Cardiac septum (tissue), 1 donor: ENCODE measurements at regions not wholly inside any gene's neighbourhood (a gene's known extent, or its start where the extent isn't known, plus 50 kb on each side); places are given as distances from the start of the nearest gene placed in this dataset.
"Not testable (repeated sequence)": the region's sequence is repeated elsewhere in the genome, so short reads cannot be mapped to it uniquely, and the experiment has no call there.

ENCODE experiments used
- DNase-seq: peaks from one replicate; pipeline ENCODE4 v3.0.0-alpha.2; 2020; ENCODE audit warnings: low spot score
- intact Hi-C: fragments of 100-400 bp; cut with DNase I; formaldehyde crosslinking; loops from one replicate; pipeline ENCODE4 v1.14.0; 2022
- donor health status: DM: no; HTN: no; CAD: no.

- intact Hi-C loops, result no loop called here
- DNase-seq, result no peak
These were observed 466.8 kb upstream of the TECRL start for GRCh38 chr4:64876021-64876420.

DNA sequence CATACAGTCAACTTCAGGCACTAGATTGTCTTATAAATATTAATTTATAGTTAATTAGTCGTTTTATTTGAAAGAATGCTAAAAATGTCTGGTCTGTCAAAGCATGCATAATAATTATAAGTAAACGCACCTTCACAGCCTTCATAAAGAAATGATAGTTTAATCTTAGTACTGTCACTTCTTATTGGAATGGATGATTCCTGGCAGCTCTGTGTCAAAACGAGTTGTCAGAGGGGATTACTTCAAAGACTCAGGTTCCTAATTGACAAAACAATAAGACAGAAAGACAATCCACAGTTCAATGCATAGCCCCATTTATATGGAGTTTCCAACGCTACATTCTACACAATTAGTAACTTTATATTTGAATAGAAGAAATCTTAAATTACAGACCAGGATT lies 461.3 kb upstream of the TECRL start:
- no peak for DNase-seq
- intact Hi-C loops, result no loop called here

DNA sequence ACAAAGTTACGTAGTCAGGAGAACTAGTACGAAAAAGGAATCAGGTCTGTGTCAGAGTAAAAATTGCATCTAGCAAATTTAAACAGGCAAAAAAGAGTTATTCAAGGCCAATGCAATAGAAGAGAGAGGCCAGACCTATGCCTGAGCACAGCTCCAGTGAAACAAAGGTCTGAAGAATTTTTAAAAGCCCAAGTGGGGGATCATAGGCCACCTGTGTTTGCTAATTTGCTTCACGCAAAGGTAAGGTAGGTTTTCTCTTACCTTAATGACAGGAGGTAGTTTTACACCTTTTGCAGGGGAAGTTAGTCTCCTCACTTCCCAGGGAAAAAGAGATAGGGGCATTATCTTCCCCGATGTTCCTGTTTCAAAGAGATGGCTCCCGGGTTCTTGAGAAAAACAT lies 448.6 kb upstream of the TECRL start:
- intact Hi-C loops, result no loop called here
- DNase-seq, result no peak

GRCh38 chr4:64857198-64857597 lies 447.9 kb upstream of the TECRL start:
- intact Hi-C loops, result no loop called here

GRCh38 chr4:64846417-64846816 lies 437.2 kb upstream of the TECRL start:
- intact Hi-C loops, result no loop called here
- no peak for DNase-seq

More at GRCh38 chr4:64857198-64857597, 447.9 kb upstream of the TECRL start:
- DNase-seq, result no peak

GRCh38 chr4:64829749-64830148 lies 420.5 kb upstream of the TECRL start:
- intact Hi-C loops, result no loop called here
- DNase-seq, result no peak

GRCh38 chr4:64824591-64824990 lies 415.3 kb upstream of the TECRL start:
- DNase-seq, result no peak
- intact Hi-C loops, result no loop called here

- DNase-seq, result no peak
- intact Hi-C loops, result no loop called here
These were observed 413.2 kb upstream of the TECRL start for GRCh38 chr4:64822405-64822804.

- intact Hi-C loops, result no loop called here
- no peak for DNase-seq
These were observed 412.1 kb upstream of the TECRL start for GRCh38 chr4:64821219-64821976.

GRCh38 chr4:64814616-64815015 lies 405.4 kb upstream of the TECRL start:
- intact Hi-C loops, result no loop called here
- DNase-seq, result no peak

DNA sequence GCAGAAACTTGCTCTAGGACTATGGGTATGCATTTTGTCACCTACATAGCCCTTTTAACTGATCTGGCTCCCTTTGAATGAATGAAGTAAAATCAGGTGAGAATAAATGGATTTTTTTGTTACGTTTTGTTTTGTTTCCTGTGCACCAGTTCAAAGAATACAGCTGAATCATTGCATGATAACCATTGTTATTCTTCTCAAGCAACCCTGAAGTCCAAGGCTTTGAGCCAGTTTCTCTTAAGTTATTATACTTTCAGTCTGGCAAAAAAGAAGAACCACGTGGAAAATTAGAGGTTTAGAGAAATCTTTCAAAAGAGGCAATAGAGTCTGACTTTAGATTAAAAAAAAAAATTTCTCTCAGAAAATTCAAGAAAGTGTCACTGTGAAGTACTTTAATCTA lies 398.6 kb upstream of the TECRL start:
- intact Hi-C loops, result no loop called here
- no peak for DNase-seq

- DNase-seq, result no peak
- intact Hi-C loops, result no loop called here
These were observed 390.5 kb upstream of the TECRL start for GRCh38 chr4:64799751-64800150.

DNA sequence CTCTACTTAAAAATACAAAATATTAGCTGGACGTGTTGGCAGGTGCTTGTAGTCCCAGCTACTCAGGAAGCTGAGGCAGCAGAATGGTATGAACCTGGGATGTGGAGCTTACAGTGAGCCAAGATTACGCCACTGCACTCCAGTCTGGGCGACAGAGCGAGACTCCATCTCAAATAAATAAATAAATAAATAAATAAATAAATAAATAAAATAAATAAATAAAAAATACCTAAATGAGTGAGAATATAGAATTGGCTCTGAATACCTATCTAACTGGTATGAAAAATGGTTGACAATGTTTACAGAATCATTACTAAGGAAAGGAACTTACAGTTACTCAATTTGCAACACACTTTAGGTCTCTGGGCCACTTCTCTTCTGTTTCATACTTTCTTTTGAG lies 389.6 kb upstream of the TECRL start:
- DNase-seq, intact Hi-C loops: not testable (repeated sequence)

DNA sequence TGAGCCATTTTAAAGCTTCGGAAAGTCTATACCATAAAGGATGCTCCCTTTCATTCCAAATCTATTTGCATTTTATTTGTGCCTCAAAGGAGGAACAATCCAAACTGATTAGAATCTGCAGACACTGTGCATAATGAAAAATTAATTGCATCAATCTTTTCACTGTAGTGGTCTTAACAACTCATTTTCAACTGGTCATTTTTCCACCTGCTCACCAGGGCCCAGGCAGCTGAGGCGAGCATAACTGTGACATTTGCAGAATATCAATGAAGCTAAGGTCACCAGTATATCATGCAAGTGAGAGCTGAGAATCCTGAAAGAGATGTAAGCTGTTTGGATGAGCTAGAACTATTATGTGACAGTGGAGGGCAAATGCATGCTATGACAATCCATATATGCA lies 387.3 kb upstream of the TECRL start:
- intact Hi-C loops, result no loop called here

DNA sequence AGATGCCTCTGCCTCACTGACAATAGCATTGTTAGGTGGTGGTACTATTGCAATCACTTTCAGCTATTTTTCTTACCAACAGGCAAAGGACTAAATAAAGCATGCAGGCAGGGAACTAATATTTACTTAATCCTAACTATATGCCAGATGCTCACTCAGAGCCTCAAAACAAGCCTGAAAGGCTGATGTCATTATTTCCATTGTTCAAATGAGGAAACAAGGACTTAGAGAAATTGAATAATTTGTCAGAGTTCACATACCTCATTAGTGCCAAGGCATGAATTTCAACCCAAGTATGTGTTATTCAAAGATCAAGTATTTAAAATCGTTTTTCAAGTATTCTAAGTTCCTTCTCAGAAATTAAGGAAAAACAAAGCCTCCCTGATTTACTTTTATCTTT lies 374.9 kb upstream of the TECRL start:
- no peak for DNase-seq
- intact Hi-C loops, result no loop called here

More for the DNA sequence above, 387.3 kb upstream of the TECRL start:
- DNase-seq, result no peak

GRCh38 chr4:64781737-64782326 lies 372.6 kb upstream of the TECRL start:
- DNase-seq, result no peak
- intact Hi-C loops, result no loop called here

DNA sequence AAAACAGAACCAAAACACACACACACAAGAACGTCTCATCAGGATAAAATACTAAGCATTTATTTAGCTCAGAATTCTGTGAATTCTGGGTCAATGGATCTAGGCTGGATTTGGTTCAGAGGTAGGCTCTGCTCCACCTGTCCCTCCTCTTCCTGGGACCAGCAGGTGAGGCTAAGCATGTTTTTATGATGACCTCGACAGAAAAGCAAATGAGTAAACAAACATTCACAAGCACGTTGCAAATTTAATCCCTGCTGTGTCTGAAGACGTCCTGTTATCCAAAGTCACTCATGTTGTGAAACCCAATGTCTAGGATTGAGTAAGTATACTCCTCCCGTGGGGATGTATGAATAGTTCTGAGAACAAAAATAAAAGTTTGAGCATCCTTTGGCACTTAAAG lies 371.4 kb upstream of the TECRL start:
- intact Hi-C loops, result no loop called here
- DNase-seq, result no peak

DNA sequence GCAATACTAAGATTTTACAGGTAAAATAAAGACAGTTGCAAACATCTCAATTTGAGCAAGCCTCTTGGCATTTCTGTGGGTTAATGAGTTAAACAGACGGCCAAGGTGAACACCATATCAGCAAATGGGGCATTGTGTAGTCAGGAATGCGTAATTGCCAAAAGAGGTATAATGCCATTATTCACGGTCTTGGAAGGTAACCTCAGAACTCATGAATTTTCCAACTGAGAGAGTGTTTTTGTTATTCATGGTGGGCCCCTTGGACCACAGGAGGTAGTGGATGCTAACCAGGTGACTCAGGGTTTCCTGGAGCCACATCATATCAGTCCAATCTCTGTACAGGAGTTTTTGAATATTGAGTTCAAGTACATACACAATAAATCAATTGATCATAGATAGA lies 368.0 kb upstream of the TECRL start:
- intact Hi-C loops, result no loop called here
- no peak for DNase-seq

GRCh38 chr4:64776820-64777219 lies 367.6 kb upstream of the TECRL start:
- DNase-seq, result no peak
- intact Hi-C loops, result no loop called here

- DNase-seq, result no peak
- intact Hi-C loops, result no loop called here
These were observed 365.4 kb upstream of the TECRL start for GRCh38 chr4:64774626-64775025.

DNA sequence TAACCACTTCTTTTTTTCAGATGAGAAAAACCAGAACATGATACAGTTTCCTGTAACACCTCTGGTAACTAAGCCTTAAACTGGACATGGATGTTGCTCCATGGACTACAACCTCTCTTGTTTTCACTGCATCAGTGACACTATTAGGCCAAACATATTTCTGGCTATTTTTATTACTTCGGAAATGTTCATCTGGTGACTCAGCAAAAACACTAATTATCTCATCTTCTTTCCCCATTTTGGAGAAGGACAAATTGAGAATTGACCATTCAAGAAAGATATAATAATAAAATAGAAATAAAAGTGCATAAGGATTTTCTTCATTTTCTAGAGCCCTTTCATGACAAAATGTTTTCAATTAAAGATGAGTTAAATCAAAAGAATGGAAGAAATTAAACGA lies 361.9 kb upstream of the TECRL start:
- no peak for DNase-seq
- intact Hi-C loops, result no loop called here

- intact Hi-C loops, result no loop called here
- DNase-seq, result no peak
These were observed 358.3 kb upstream of the TECRL start for GRCh38 chr4:64767547-64767946.
